WTC11 (cell line): ENCODE measurements at regions not wholly inside any gene's neighbourhood (a gene's known extent, or its start where the extent isn't known, plus 50 kb on each side); places are given as distances from the start of the nearest gene placed in this dataset.

ENCODE experiments used
- CREB1 ChIP-seq: sonication (generic); formaldehyde crosslinking; IDR thresholded peaks from 2 replicates; pipeline ENCODE4 v1.8.0; 2023; ENCODE audit warnings: mild to moderate bottlenecking, missing genetic modification reagents
- GABPB1 ChIP-seq: sonication (generic); formaldehyde crosslinking; IDR thresholded peaks from 2 replicates; pipeline ENCODE4 v1.8.1; 2023; ENCODE audit warnings: mild to moderate bottlenecking, missing genetic modification reagents
- MYBL2 ChIP-seq: sonication (generic); formaldehyde crosslinking; IDR thresholded peaks from 2 replicates; pipeline ENCODE4 v1.8.1; 2023; ENCODE audit warnings: mild to moderate bottlenecking, moderate library complexity, missing genetic modification reagents
- NR1H2 ChIP-seq: sonication (generic); formaldehyde crosslinking; IDR thresholded peaks from 2 replicates; pipeline ENCODE4 v1.9.0; 2021; ENCODE audit warnings: mild to moderate bottlenecking, moderate library complexity, missing genetic modification reagents
- OVOL2 ChIP-seq: fragments of 250-450 bp; sonication (Bioruptor Pico); IDR thresholded peaks from 2 replicates; pipeline ENCODE4 v1.9.0; 2021; ENCODE audit warnings: mild to moderate bottlenecking, borderline replicate concordance
- RORB ChIP-seq: fragments of 250-450 bp; sonication (Bioruptor Pico); IDR thresholded peaks from 2 replicates; pipeline ENCODE4 v1.9.0; 2021; ENCODE audit warnings: mild to moderate bottlenecking
- SOX15 ChIP-seq: fragments of 250-450 bp; sonication (Bioruptor Pico); IDR thresholded peaks from 2 replicates; pipeline ENCODE4 v1.9.0; 2021; ENCODE audit warnings: mild to moderate bottlenecking
- ZNF138 ChIP-seq: sonication (generic); formaldehyde crosslinking; conservative IDR thresholded peaks from 2 replicates; pipeline ENCODE4 v1.8.1; 2022; ENCODE audit warnings: mild to moderate bottlenecking, moderate library complexity, missing genetic modification reagents
- ZNF416 ChIP-seq: fragments of 250-450 bp; sonication (Bioruptor Pico); IDR thresholded peaks from 2 replicates; pipeline ENCODE4 v1.9.0; 2021; ENCODE audit warnings: mild to moderate bottlenecking, inconsistent platforms
- TF ChIP-seq, protein P1 (sequence below): sonication (generic); formaldehyde crosslinking; IDR thresholded peaks from 2 replicates; pipeline ENCODE4 v1.8.0; 2023; ENCODE audit warnings: missing genetic modification reagents
- TF ChIP-seq, protein P2 (sequence below): sonication (generic); formaldehyde crosslinking; IDR thresholded peaks from 2 replicates; pipeline ENCODE4 v1.8.0; 2023; ENCODE audit warnings: missing genetic modification reagents, mild to moderate bottlenecking, borderline replicate concordance
- TF ChIP-seq, protein P3 (sequence below): sonication (generic); formaldehyde crosslinking; IDR thresholded peaks from 2 replicates; pipeline ENCODE4 v1.8.1; 2022; ENCODE audit warnings: mild to moderate bottlenecking, missing genetic modification reagents, moderate library complexity, borderline replicate concordance
- TF ChIP-seq, protein P4 (sequence below): sonication (generic); formaldehyde crosslinking; IDR thresholded peaks from 2 replicates; pipeline ENCODE4 v1.8.1; 2023; ENCODE audit warnings: mild to moderate bottlenecking, missing genetic modification reagents
- TF ChIP-seq, protein P5 (sequence below): fragments of 250-450 bp; sonication (Bioruptor Pico); IDR thresholded peaks from 2 replicates; pipeline ENCODE4 v2.1.2; 2022; ENCODE audit warnings: mild to moderate bottlenecking, moderate library complexity
- TF ChIP-seq, protein P6 (sequence below): sonication (generic); formaldehyde crosslinking; IDR thresholded peaks from 2 replicates; pipeline ENCODE4 v1.8.1; 2023; ENCODE audit warnings: mild to moderate bottlenecking, missing genetic modification reagents, moderate library complexity
- TF ChIP-seq, protein P7 (sequence below): sonication (generic); formaldehyde crosslinking; IDR thresholded peaks from 2 replicates; pipeline ENCODE4 v1.8.1; 2023; ENCODE audit warnings: mild to moderate bottlenecking, missing genetic modification reagents, moderate library complexity
- TF ChIP-seq, protein P8 (sequence below): sonication (generic); formaldehyde crosslinking; IDR thresholded peaks from 2 replicates; pipeline ENCODE4 v1.8.0; 2022; ENCODE audit warnings: mild to moderate bottlenecking, missing genetic modification reagents

DNA sequence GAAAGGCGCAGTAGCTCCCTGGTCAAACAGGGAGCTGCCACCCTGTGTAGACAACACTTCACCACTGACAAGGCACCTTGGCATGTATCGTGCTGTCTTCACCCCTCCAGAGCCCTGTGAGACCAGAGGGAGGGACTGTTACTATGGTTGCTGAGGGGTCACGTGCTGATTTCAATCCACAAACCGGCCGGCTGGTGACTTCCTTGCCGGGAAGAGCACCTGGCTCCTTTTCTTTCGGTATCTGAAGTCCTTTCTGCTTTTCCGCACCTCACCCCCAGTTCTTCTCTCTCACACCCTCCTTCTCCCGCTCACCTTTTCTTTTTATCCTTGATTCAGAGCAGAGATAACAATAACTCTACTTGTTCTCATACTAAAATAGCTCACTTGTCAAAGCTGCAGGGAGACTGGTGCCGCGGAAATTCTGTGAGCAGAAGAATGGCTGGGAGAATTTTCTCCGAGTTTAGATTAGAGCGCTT is 327.2 kb downstream of the ZSWIM6 start (continued):
- TF ChIP-seq, protein P1, sequence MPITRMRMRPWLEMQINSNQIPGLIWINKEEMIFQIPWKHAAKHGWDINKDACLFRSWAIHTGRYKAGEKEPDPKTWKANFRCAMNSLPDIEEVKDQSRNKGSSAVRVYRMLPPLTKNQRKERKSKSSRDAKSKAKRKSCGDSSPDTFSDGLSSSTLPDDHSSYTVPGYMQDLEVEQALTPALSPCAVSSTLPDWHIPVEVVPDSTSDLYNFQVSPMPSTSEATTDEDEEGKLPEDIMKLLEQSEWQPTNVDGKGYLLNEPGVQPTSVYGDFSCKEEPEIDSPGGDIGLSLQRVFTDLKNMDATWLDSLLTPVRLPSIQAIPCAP = no peak
- TF ChIP-seq, protein P2, sequence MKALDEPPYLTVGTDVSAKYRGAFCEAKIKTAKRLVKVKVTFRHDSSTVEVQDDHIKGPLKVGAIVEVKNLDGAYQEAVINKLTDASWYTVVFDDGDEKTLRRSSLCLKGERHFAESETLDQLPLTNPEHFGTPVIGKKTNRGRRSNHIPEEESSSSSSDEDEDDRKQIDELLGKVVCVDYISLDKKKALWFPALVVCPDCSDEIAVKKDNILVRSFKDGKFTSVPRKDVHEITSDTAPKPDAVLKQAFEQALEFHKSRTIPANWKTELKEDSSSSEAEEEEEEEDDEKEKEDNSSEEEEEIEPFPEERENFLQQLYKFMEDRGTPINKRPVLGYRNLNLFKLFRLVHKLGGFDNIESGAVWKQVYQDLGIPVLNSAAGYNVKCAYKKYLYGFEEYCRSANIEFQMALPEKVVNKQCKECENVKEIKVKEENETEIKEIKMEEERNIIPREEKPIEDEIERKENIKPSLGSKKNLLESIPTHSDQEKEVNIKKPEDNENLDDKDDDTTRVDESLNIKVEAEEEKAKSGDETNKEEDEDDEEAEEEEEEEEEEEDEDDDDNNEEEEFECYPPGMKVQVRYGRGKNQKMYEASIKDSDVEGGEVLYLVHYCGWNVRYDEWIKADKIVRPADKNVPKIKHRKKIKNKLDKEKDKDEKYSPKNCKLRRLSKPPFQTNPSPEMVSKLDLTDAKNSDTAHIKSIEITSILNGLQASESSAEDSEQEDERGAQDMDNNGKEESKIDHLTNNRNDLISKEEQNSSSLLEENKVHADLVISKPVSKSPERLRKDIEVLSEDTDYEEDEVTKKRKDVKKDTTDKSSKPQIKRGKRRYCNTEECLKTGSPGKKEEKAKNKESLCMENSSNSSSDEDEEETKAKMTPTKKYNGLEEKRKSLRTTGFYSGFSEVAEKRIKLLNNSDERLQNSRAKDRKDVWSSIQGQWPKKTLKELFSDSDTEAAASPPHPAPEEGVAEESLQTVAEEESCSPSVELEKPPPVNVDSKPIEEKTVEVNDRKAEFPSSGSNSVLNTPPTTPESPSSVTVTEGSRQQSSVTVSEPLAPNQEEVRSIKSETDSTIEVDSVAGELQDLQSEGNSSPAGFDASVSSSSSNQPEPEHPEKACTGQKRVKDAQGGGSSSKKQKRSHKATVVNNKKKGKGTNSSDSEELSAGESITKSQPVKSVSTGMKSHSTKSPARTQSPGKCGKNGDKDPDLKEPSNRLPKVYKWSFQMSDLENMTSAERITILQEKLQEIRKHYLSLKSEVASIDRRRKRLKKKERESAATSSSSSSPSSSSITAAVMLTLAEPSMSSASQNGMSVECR (CRISPR knock-in tag) = no peak
- TF ChIP-seq, protein P3, sequence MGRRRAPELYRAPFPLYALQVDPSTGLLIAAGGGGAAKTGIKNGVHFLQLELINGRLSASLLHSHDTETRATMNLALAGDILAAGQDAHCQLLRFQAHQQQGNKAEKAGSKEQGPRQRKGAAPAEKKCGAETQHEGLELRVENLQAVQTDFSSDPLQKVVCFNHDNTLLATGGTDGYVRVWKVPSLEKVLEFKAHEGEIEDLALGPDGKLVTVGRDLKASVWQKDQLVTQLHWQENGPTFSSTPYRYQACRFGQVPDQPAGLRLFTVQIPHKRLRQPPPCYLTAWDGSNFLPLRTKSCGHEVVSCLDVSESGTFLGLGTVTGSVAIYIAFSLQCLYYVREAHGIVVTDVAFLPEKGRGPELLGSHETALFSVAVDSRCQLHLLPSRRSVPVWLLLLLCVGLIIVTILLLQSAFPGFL = no peak
- no peak for TF ChIP-seq OVOL2 (CRISPR knock-in tag)
- TF ChIP-seq, protein P4, sequence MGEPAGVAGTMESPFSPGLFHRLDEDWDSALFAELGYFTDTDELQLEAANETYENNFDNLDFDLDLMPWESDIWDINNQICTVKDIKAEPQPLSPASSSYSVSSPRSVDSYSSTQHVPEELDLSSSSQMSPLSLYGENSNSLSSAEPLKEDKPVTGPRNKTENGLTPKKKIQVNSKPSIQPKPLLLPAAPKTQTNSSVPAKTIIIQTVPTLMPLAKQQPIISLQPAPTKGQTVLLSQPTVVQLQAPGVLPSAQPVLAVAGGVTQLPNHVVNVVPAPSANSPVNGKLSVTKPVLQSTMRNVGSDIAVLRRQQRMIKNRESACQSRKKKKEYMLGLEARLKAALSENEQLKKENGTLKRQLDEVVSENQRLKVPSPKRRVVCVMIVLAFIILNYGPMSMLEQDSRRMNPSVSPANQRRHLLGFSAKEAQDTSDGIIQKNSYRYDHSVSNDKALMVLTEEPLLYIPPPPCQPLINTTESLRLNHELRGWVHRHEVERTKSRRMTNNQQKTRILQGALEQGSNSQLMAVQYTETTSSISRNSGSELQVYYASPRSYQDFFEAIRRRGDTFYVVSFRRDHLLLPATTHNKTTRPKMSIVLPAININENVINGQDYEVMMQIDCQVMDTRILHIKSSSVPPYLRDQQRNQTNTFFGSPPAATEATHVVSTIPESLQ = no peak
- TF ChIP-seq, protein P5, sequence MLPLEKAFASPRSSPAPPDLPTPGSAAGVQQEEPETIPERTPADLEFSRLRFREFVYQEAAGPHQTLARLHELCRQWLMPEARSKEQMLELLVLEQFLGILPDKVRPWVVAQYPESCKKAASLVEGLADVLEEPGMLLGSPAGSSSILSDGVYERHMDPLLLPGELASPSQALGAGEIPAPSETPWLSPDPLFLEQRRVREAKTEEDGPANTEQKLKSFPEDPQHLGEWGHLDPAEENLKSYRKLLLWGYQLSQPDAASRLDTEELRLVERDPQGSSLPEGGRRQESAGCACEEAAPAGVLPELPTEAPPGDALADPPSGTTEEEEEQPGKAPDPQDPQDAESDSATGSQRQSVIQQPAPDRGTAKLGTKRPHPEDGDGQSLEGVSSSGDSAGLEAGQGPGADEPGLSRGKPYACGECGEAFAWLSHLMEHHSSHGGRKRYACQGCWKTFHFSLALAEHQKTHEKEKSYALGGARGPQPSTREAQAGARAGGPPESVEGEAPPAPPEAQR (CRISPR knock-in tag) = no peak
- no peak for TF ChIP-seq SOX15 (CRISPR knock-in tag)
- TF ChIP-seq NR1H2 (CRISPR knock-in tag) = no peak
- TF ChIP-seq ZNF416 (CRISPR knock-in tag) = no peak
- TF ChIP-seq ZNF138 (CRISPR knock-in tag) = no peak
- TF ChIP-seq MYBL2 = no peak
- TF ChIP-seq, protein P6, sequence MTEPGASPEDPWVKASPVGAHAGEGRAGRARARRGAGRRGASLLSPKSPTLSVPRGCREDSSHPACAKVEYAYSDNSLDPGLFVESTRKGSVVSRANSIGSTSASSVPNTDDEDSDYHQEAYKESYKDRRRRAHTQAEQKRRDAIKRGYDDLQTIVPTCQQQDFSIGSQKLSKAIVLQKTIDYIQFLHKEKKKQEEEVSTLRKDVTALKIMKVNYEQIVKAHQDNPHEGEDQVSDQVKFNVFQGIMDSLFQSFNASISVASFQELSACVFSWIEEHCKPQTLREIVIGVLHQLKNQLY (CRISPR knock-in tag) = no peak
- TF ChIP-seq RORB (CRISPR knock-in tag) = no peak
- TF ChIP-seq GABPB1 (CRISPR knock-in tag) = no peak
- TF ChIP-seq, protein P7, sequence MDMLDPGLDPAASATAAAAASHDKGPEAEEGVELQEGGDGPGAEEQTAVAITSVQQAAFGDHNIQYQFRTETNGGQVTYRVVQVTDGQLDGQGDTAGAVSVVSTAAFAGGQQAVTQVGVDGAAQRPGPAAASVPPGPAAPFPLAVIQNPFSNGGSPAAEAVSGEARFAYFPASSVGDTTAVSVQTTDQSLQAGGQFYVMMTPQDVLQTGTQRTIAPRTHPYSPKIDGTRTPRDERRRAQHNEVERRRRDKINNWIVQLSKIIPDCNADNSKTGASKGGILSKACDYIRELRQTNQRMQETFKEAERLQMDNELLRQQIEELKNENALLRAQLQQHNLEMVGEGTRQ (CRISPR knock-in tag) = peak; percentile 97
- TF ChIP-seq, protein P8, sequence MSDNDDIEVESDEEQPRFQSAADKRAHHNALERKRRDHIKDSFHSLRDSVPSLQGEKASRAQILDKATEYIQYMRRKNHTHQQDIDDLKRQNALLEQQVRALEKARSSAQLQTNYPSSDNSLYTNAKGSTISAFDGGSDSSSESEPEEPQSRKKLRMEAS (CRISPR knock-in tag) = peak; percentile 63; the same call in 1 of the 2 replicates
- TF ChIP-seq CREB1 (CRISPR knock-in tag) = no peak
